CD4-positive, alpha-beta T cell treated with Interleukin-21 for 1 hour (primary cell): ENCODE measurements at regions not wholly inside any gene's neighbourhood (a gene's known extent, or its start where the extent isn't known, plus 50 kb on each side); places are given as distances from the start of the nearest gene placed in this dataset.
"Not testable (repeated sequence)": the region's sequence is repeated elsewhere in the genome, so short reads cannot be mapped to it uniquely, and the experiment has no call there.

Experiments
- DNase-seq: peaks from one replicate; pipeline ENCODE4 v3.0.0-alpha.2; 2020

- DNase-seq, result no peak
Measured at GRCh38 chr12:86724716-86725115, 468.5 kb upstream of the MGAT4C start.

- no peak for DNase-seq
Measured at GRCh38 chr12:86723326-86723725, 467.1 kb upstream of the MGAT4C start.

- DNase-seq, result no peak
Measured at GRCh38 chr12:86721713-86722397, 465.7 kb upstream of the MGAT4C start.

- no peak for DNase-seq
Measured at GRCh38 chr12:86719381-86719780, 463.2 kb upstream of the MGAT4C start.

GRCh38 chr12:86713121-86713520 is 456.9 kb upstream of the MGAT4C start:
- no peak for DNase-seq

GRCh38 chr12:86712425-86712843 is 456.2 kb upstream of the MGAT4C start:
- no peak for DNase-seq

- DNase-seq, result no peak
Measured at GRCh38 chr12:86711731-86712130, 455.5 kb upstream of the MGAT4C start.

- no peak for DNase-seq
Measured at GRCh38 chr12:86710109-86710508, 453.9 kb upstream of the MGAT4C start.

GRCh38 chr12:86709017-86709416 is 452.8 kb upstream of the MGAT4C start:
- not testable (repeated sequence) for DNase-seq

- no peak for DNase-seq
Measured at GRCh38 chr12:86698641-86698980, 442.4 kb upstream of the MGAT4C start.

GRCh38 chr12:86697916-86698640 is 441.9 kb upstream of the MGAT4C start:
- DNase-seq, result no peak

GRCh38 chr12:86683568-86684304 is 427.5 kb upstream of the MGAT4C start:
- no peak for DNase-seq

GRCh38 chr12:86681060-86681459 is 424.9 kb upstream of the MGAT4C start:
- no peak for DNase-seq

GRCh38 chr12:86675197-86675596 is 419.0 kb upstream of the MGAT4C start:
- no peak for DNase-seq

GRCh38 chr12:86670986-86671385 is 414.8 kb upstream of the MGAT4C start:
- no peak for DNase-seq

GRCh38 chr12:86669010-86669409 is 412.8 kb upstream of the MGAT4C start:
- DNase-seq, result no peak

- DNase-seq, result no peak
Measured at GRCh38 chr12:86666316-86666715, 410.1 kb upstream of the MGAT4C start.

GRCh38 chr12:86663716-86664115 is 407.5 kb upstream of the MGAT4C start:
- DNase-seq, result no peak

GRCh38 chr12:86663173-86663572 is 407.0 kb upstream of the MGAT4C start:
- no peak for DNase-seq

GRCh38 chr12:86662464-86662863 is 406.3 kb upstream of the MGAT4C start:
- DNase-seq, result no peak

- DNase-seq, result no peak
Measured at GRCh38 chr12:86660488-86661147, 404.4 kb upstream of the MGAT4C start.

- no peak for DNase-seq
Measured at GRCh38 chr12:86659985-86660384, 403.8 kb upstream of the MGAT4C start.

- no peak for DNase-seq
Measured at GRCh38 chr12:86658303-86658702, 402.1 kb upstream of the MGAT4C start.
